A673 (cell line): ENCODE measurements at regions not wholly inside any gene's neighbourhood (a gene's known extent, or its start where the extent isn't known, plus 50 kb on each side); places are given as distances from the start of the nearest gene placed in this dataset.

Source experiments
- BruUV-seq: library from RNA; stranded (reverse); fragments of 400-500 nt; replicated peaks from 2 replicates; lab custom pipeline; 2021; lab: Mats Ljungman, UMichigan
- CTCF ChIA-PET: fragments of 300-600 bp; sonication (Branson Sonifier 250); formaldehyde crosslinking; loops from one replicate; lab custom pipeline; 2022; ENCODE audit warnings: antibody characterized with exemption; lab: Charles Lee
- POLR2A ChIA-PET: fragments of 300-600 bp; sonication (Branson Sonifier 250); formaldehyde crosslinking; loops from one replicate; lab custom pipeline; 2022; ENCODE audit warnings: antibody characterized with exemption; ENCODE audit not compliant: low non-redundant PET; lab: Charles Lee
- DNase-seq: peaks from one replicate; pipeline ENCODE4 v3.0.0-alpha.2; 2015; ENCODE audit warnings: low spot score
- H3K27ac ChIP-seq: fragments of 200-600 bp; sonication (generic); 2 replicates; pipeline ENCODE4 v1.5.1; 2016; ENCODE audit warnings: mixed run types, low read depth, mild to moderate bottlenecking, mixed read lengths, antibody characterized with exemption, low read length; ENCODE audit not compliant: poor library complexity, severe bottlenecking
- H3K27me3 ChIP-seq: fragments of 200-600 bp; sonication (generic); replicated peaks from 2 replicates; pipeline ENCODE4 v1.6.1; 2017; ENCODE audit warnings: mixed run types, low read depth, mild to moderate bottlenecking, mixed read lengths, antibody characterized with exemption, low read length; ENCODE audit not compliant: insufficient read depth, poor library complexity
- H3K36me3 ChIP-seq: fragments of 200-600 bp; sonication (generic); 2 replicates; pipeline ENCODE4 v1.6.1; 2016; ENCODE audit warnings: mixed run types, mild to moderate bottlenecking, mixed read lengths, antibody characterized with exemption, low read length; ENCODE audit not compliant: insufficient read depth, poor library complexity, severe bottlenecking
- H3K4me1 ChIP-seq: fragments of 200-600 bp; sonication (generic); 2 replicates; pipeline ENCODE4 v1.6.1; 2017; ENCODE audit warnings: mixed run types, mild to moderate bottlenecking, mixed read lengths, antibody characterized with exemption, low read length; ENCODE audit not compliant: insufficient read depth, poor library complexity, severe bottlenecking
- H3K4me3 ChIP-seq: fragments of 200-600 bp; sonication (generic); 2 replicates; pipeline ENCODE4 v1.5.1; 2016; ENCODE audit warnings: low read depth, mixed run types, mild to moderate bottlenecking, mixed read lengths, low read length; ENCODE audit not compliant: poor library complexity, severe bottlenecking
- H3K9me3 ChIP-seq: fragments of 200-600 bp; sonication (generic); 2 replicates; pipeline ENCODE4 v1.6.1; 2016; ENCODE audit warnings: mixed run types, low read depth, mild to moderate bottlenecking, mixed read lengths, antibody characterized with exemption, low read length; ENCODE audit not compliant: poor library complexity, severe bottlenecking
- EZH2 ChIP-seq: fragments of 200-600 bp; sonication (generic); IDR thresholded peaks from 2 replicates; pipeline ENCODE4 v1.6.1; 2017; ENCODE audit warnings: borderline replicate concordance, low read depth, mild to moderate bottlenecking, mixed read lengths, antibody characterized with exemption, low read length; ENCODE audit not compliant: poor library complexity, severe bottlenecking
- intact Hi-C: fragments of 100-400 bp; cut with micrococcal nuclease; formaldehyde crosslinking; loops from one replicate; pipeline ENCODE4 v1.10.0; 2022; ENCODE audit not compliant: unreplicated experiment
- TF ChIP-seq, protein P1 (sequence below): fragments of 300-800, 200-600 bp; sonication (generic); conservative IDR thresholded peaks from 2 replicates; pipeline ENCODE4 v1.5.1; 2017; ENCODE audit warnings: low read depth, mild to moderate bottlenecking, antibody characterized with exemption, low read length, moderate library complexity, mixed read lengths

DNA sequence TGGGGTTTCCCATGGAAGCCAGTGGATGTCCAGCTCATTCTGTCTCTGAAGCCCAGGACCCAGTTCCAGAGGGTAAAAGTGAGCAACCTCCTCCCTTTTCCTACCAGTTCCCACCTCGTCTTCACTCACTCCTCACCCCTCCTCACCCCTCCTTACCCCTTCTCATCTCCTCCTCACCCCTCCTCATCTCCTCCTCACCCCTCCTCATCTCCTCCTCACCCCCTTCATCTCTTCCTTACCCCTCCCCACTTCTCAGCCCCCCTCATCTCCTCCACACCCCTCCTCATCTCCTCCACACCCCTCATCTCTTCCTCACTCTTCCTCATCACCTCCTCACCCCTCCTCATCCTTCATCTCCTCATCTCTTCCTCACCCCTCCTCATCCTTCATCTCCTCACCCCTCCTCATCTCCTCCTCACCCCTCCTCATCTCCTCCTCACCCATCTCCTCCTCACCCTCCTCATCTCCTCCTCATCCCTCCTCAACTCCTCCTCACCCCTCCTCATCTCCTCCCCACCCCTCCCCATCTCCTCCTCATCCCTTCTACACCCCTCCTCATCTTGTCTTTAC is 246.1 kb downstream of the MYLK4 start:
- CTCF ChIA-PET, result no interaction called here
- no peaks in the 10 kb centered on the region for H3K36me3 ChIP-seq
- no peak overlapping the region for H3K4me3 ChIP-seq
- TF ChIP-seq EZH2, result no peak
- TF ChIP-seq, protein P1, sequence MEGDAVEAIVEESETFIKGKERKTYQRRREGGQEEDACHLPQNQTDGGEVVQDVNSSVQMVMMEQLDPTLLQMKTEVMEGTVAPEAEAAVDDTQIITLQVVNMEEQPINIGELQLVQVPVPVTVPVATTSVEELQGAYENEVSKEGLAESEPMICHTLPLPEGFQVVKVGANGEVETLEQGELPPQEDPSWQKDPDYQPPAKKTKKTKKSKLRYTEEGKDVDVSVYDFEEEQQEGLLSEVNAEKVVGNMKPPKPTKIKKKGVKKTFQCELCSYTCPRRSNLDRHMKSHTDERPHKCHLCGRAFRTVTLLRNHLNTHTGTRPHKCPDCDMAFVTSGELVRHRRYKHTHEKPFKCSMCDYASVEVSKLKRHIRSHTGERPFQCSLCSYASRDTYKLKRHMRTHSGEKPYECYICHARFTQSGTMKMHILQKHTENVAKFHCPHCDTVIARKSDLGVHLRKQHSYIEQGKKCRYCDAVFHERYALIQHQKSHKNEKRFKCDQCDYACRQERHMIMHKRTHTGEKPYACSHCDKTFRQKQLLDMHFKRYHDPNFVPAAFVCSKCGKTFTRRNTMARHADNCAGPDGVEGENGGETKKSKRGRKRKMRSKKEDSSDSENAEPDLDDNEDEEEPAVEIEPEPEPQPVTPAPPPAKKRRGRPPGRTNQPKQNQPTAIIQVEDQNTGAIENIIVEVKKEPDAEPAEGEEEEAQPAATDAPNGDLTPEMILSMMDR, result no peak
- POLR2A ChIA-PET, result no interaction called here
- no peaks in the 10 kb centered on the region for H3K4me1 ChIP-seq
- intact Hi-C loops, result no loop called here
- H3K27me3 ChIP-seq, result peaks cover 26% of the 10 kb centered on the region
- H3K9me3 ChIP-seq, result no peaks in the 10 kb centered on the region
- no peak for DNase-seq
- no TSS peak for BruUV-seq
- H3K27ac ChIP-seq, result no peak overlapping the region

DNA sequence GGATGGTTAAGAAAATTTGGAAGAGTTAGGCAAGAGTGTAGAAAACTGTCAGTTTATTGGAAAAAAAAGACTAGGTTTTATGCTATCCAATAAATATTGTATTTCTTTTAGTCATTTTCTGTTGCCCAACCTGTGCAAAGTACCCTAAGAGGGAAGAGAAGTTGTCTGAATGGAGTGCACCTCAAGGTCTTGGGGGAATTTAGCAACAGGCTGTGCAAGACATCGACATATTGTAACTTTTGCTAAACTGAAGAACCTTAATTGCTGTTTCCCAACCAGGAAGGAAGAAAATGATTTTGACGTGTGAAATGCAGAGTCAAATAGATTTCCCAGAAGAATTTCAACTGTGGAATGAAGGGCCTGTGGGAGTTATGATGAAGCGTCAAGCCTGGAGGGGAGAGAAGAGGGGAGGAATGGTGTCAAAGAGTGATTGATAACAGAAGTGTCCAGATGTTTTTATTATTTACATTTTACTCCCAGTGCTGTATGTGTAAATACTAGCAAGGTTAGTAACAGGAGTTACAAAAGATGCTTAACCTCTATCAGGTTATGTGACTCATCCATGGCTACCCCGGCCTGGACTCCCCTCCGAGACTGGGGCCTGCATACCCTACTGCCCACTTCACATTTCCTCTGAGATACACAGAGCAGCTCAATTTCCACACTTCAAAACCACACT is 246.8 kb downstream of the MYLK4 start:
- Histone ChIP-seq H3K4me1 (no peaks in the 10 kb centered on the region), H3K27me3 (peaks cover 26% of the 10 kb centered on the region), H3K27ac (no peak overlapping the region), H3K4me3 (no peak overlapping the region), H3K9me3 (no peaks in the 10 kb centered on the region), H3K36me3 (no peaks in the 10 kb centered on the region)
- POLR2A ChIA-PET, result no interaction called here
- intact Hi-C loops, result no loop called here
- DNase-seq, result no peak
- no peak for TF ChIP-seq EZH2
- TF ChIP-seq, protein P1, result no peak
- CTCF ChIA-PET, result no interaction called here
- no TSS peak for BruUV-seq

GRCh38 chr6:2502998-2503674 is 247.6 kb downstream of the MYLK4 start:
- DNase-seq, result no peak
- POLR2A ChIA-PET, result no interaction called here
- intact Hi-C loops, result no loop called here
- CTCF ChIA-PET, result no interaction called here
- no TSS peak for BruUV-seq
- H3K36me3 ChIP-seq, result no peaks in the 10 kb centered on the region
- no peak overlapping the region for H3K4me3 ChIP-seq
- H3K27me3 ChIP-seq, result peaks cover 19% of the 10 kb centered on the region
- no peak overlapping the region for H3K27ac ChIP-seq
- no peak for TF ChIP-seq EZH2
- TF ChIP-seq, protein P1, result no peak
- no peaks in the 10 kb centered on the region for H3K4me1 ChIP-seq
- H3K9me3 ChIP-seq, result no peaks in the 10 kb centered on the region
